GM12878 (cell line): ENCODE measurements at regions not wholly inside any gene's neighbourhood (a gene's known extent, or its start where the extent isn't known, plus 50 kb on each side); places are given as distances from the start of the nearest gene placed in this dataset.
A peak's percentile ranks its signal among the peaks of the same experiment; 100 is the strongest.

Source experiments
- ATAC-seq: fragments of 200-7000 bp; cut with Tn5 transposase; 3 replicates; pipeline ENCODE4 v1.9.1; 2020; ENCODE audit warnings: mild to moderate bottlenecking, moderate library complexity
- BruUV-seq: library from RNA; stranded (reverse); fragments of 400-500 nt; replicated peaks from 2 replicates; lab custom pipeline; 2021; lab: Mats Ljungman, UMichigan
- CTCF ChIA-PET: fragments of 300-600 bp; sonication (Branson Sonifier 250); formaldehyde crosslinking; extraction: SDS; loops from one replicate; lab custom pipeline; 2021; ENCODE audit warnings: inconsistent platforms; lab: Yijun Ruan, JAX
- POLR2A ChIA-PET: fragments of 350-600 bp; formaldehyde crosslinking; extraction: SDS; loops from one replicate; lab custom pipeline; 2021; ENCODE audit warnings: inconsistent platforms; lab: Charles Lee
- RAD21 ChIA-PET: fragments of 300-600 bp; sonication (Branson Sonifier 250); formaldehyde crosslinking; loops from one replicate; lab custom pipeline; 2023; ENCODE audit warnings: antibody characterized with exemption; ENCODE audit not compliant: unreplicated experiment; lab: Charles Lee
- SMC1A ChIA-PET: fragments of 300-600 bp; sonication (Branson Sonifier 250); formaldehyde crosslinking; loops from one replicate; lab custom pipeline; 2023; ENCODE audit not compliant: unreplicated experiment, uncharacterized antibody; lab: Charles Lee
- DNase-seq: peaks from one replicate; pipeline ENCODE4 v3.0.0-alpha.2; 2011; ENCODE audit warnings: low read depth, low spot score
- FAIRE-seq: peaks from 3 replicates; lab custom pipeline; 2011; peaks lifted over from hg19 to GRCh38; lab: Jason Lieb, UNC
- H2AFZ ChIP-seq: 2 replicates; pipeline ENCODE4 v1.6.0; 2011; ENCODE audit warnings: low read depth, low read length, control low read depth; ENCODE audit not compliant: control insufficient read depth
- H3K27ac ChIP-seq: 2 replicates; pipeline ENCODE4 v1.5.1; 2011; ENCODE audit warnings: control low read depth; ENCODE audit not compliant: control insufficient read depth, insufficient read depth
- H3K27me3 ChIP-seq, 2 experiments: replicated peaks in 1 of 2; 2 replicates each; pipeline versions ENCODE4 v1.6.0 to v1.6.1; 2011; ENCODE audit warnings: low read length in 1 of 2; ENCODE audit not compliant: control insufficient read depth in 2 of 2, insufficient read depth in 2 of 2
- H3K36me3 ChIP-seq, 2 experiments: 2 replicates each; pipeline ENCODE4 v1.5.1; 2011; ENCODE audit warnings: low read length in 1 of 2; ENCODE audit not compliant: control insufficient read depth in 2 of 2, insufficient read depth in 2 of 2
- H3K4me1 ChIP-seq: 2 replicates; pipeline ENCODE4 v1.6.1; 2011; ENCODE audit warnings: mild to moderate bottlenecking, low read length, moderate library complexity, mixed read lengths; ENCODE audit not compliant: control insufficient read depth, insufficient read depth
- H3K4me2 ChIP-seq: 2 replicates; pipeline ENCODE4 v1.6.0; 2011; ENCODE audit warnings: control low read depth; ENCODE audit not compliant: control insufficient read depth, insufficient read depth
- H3K4me3 ChIP-seq: fragments of 200-600 bp; sonication (generic); 2 replicates; pipeline ENCODE4 v1.5.1; 2016
- H3K79me2 ChIP-seq: 2 replicates; pipeline ENCODE4 v1.6.0; 2011; ENCODE audit warnings: low read length; ENCODE audit not compliant: control insufficient read depth, insufficient read depth
- H3K9ac ChIP-seq: 2 replicates; pipeline ENCODE4 v1.8.0; 2011; ENCODE audit warnings: low read length, control low read depth, mixed read lengths; ENCODE audit not compliant: control insufficient read depth, insufficient read depth
- H3K9me3 ChIP-seq: replicated peaks from 3 replicates; pipeline ENCODE4 v1.5.1; 2011; ENCODE audit warnings: mild to moderate bottlenecking, low read length; ENCODE audit not compliant: control insufficient read depth, insufficient read depth
- H4K20me1 ChIP-seq: 2 replicates; pipeline ENCODE4 v1.6.0; 2011; ENCODE audit not compliant: control insufficient read depth, insufficient read depth
- BACH1 ChIP-seq: fragments of 450-650 bp; IDR thresholded peaks from 2 replicates; pipeline ENCODE4 v1.6.1; 2017; ENCODE audit warnings: mild to moderate bottlenecking, borderline replicate concordance
- E2F4 ChIP-seq: IDR thresholded peaks from 2 replicates; pipeline ENCODE4 v1.6.1; 2012; ENCODE audit warnings: low read depth, low read length, improper control_type of control experiment
- ESRRA ChIP-seq: IDR thresholded peaks from 2 replicates; pipeline ENCODE4 v1.6.1; 2012; ENCODE audit warnings: mild to moderate bottlenecking, low read length, improper control_type of control experiment
- FOS ChIP-seq: IDR thresholded peaks from 3 replicates; pipeline ENCODE4 v1.6.1; 2011; ENCODE audit warnings: borderline replicate concordance; ENCODE audit not compliant: insufficient read length; ENCODE audit errors: extremely low read depth
- FOXM1 ChIP-seq: IDR thresholded peaks from 2 replicates; pipeline ENCODE4 v1.6.1; 2012; ENCODE audit warnings: low read depth, mild to moderate bottlenecking, inconsistent platforms, low read length, moderate library complexity
- GABPA ChIP-seq: IDR thresholded peaks from 2 replicates; pipeline ENCODE4 v1.6.1; 2014; ENCODE audit warnings: antibody characterized with exemption, low read depth, mild to moderate bottlenecking, inconsistent platforms
- HDAC6 ChIP-seq: fragments of 200-600 bp; sonication (generic); IDR thresholded peaks from one replicate; pipeline ENCODE4 v1.8.0; 2017; ENCODE audit warnings: antibody characterized with exemption; ENCODE audit not compliant: unreplicated experiment
- MEF2B ChIP-seq: fragments of 450-650 bp; IDR thresholded peaks from 2 replicates; pipeline ENCODE4 v1.6.1; 2018; ENCODE audit warnings: mild to moderate bottlenecking, moderate library complexity; ENCODE audit not compliant: partially characterized antibody, poor library complexity, severe bottlenecking
- MXI1 ChIP-seq: fragments of 150-350 bp; IDR thresholded peaks from 2 replicates; pipeline ENCODE4 v1.6.1; 2011; ENCODE audit warnings: low read depth, mild to moderate bottlenecking, inconsistent platforms, low read length, improper control_type of control experiment
- NRF1 ChIP-seq: conservative IDR thresholded peaks from 2 replicates; pipeline ENCODE4 v1.6.1; 2011; ENCODE audit warnings: mild to moderate bottlenecking, low read depth, low read length, improper control_type of control experiment
- RUNX3 ChIP-seq: IDR thresholded peaks from 2 replicates; pipeline ENCODE4 v1.6.1; 2012; ENCODE audit warnings: low read length, inconsistent platforms
- YBX1 ChIP-seq: fragments of 450-650 bp; IDR thresholded peaks from 2 replicates; pipeline ENCODE4 v1.6.1; 2016; ENCODE audit warnings: antibody characterized with exemption
- ZNF207 ChIP-seq: fragments of 450-650 bp; IDR thresholded peaks from 2 replicates; pipeline ENCODE4 v1.6.1; 2014; ENCODE audit warnings: antibody characterized with exemption, mild to moderate bottlenecking, borderline replicate concordance
- WGBS: methylation state at CpG from one replicate; pipeline ENCODE4 v1.1.6; 2016; ENCODE audit warnings: low lambda C conversion rate; ENCODE audit not compliant: insufficient replicate concordance, insufficient coverage; ENCODE audit errors: missing lambda C conversion rate; 5-methylcytosine and 5-hydroxymethylcytosine counted together
- in situ Hi-C: fragments of 300-500 bp; cut with MboI; formaldehyde crosslinking; loops from 9 replicates; pipeline ENCODE4 v1.14.3; 2018; ENCODE audit warnings: mixed read lengths
- intact Hi-C: fragments of 100-400 bp; cut with micrococcal nuclease; formaldehyde crosslinking; loops from one replicate; pipeline ENCODE4 v1.14.2; 2022; ENCODE audit not compliant: unreplicated experiment
- TF ChIP-seq, protein P1 (sequence below): fragments of 450-650 bp; IDR thresholded peaks from 2 replicates; pipeline ENCODE4 v1.6.1; 2018; ENCODE audit warnings: borderline replicate concordance, mild to moderate bottlenecking; ENCODE audit not compliant: partially characterized antibody
- TF ChIP-seq, protein P2 (sequence below): IDR thresholded peaks from 2 replicates; pipeline ENCODE4 v1.6.1; 2012; ENCODE audit warnings: mild to moderate bottlenecking, low read depth, low read length

DNA sequence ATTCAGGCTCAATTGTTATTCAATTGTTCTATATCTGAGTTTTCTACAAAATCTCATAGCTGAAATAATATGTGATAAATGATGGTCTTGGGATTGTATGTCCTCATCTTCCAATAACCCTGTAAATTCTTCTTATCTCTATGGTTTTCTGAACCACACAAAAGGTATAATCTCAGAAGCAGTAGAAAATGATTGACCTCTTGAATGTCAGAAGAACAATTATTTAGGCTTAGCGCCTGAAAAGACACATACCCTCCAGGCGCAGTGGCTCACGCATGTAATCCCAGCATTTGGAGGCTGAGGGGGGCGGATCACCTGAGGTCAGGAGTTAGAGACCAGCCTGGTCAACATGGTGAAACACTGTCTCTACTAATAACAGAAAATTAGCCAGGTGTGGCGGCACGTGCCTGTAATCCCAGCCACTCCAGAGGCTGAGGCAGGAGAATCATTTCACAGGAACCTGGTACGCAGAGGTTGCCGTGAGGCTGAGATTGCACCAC is 288.0 kb upstream of the TBC1D5 start (continued):
- TF ChIP-seq, protein P1, sequence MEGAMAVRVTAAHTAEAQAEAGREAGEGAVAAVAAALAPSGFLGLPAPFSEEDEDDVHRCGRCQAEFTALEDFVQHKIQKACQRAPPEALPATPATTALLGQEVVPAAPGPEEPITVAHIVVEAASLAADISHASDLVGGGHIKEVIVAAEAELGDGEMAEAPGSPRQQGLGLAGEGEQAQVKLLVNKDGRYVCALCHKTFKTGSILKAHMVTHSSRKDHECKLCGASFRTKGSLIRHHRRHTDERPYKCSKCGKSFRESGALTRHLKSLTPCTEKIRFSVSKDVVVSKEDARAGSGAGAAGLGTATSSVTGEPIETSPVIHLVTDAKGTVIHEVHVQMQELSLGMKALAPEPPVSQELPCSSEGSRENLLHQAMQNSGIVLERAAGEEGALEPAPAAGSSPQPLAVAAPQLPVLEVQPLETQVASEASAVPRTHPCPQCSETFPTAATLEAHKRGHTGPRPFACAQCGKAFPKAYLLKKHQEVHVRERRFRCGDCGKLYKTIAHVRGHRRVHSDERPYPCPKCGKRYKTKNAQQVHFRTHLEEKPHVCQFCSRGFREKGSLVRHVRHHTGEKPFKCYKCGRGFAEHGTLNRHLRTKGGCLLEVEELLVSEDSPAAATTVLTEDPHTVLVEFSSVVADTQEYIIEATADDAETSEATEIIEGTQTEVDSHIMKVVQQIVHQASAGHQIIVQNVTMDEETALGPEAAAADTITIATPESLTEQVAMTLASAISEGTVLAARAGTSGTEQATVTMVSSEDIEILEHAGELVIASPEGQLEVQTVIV, result no peak
- TF ChIP-seq E2F4, result no peak

DNA sequence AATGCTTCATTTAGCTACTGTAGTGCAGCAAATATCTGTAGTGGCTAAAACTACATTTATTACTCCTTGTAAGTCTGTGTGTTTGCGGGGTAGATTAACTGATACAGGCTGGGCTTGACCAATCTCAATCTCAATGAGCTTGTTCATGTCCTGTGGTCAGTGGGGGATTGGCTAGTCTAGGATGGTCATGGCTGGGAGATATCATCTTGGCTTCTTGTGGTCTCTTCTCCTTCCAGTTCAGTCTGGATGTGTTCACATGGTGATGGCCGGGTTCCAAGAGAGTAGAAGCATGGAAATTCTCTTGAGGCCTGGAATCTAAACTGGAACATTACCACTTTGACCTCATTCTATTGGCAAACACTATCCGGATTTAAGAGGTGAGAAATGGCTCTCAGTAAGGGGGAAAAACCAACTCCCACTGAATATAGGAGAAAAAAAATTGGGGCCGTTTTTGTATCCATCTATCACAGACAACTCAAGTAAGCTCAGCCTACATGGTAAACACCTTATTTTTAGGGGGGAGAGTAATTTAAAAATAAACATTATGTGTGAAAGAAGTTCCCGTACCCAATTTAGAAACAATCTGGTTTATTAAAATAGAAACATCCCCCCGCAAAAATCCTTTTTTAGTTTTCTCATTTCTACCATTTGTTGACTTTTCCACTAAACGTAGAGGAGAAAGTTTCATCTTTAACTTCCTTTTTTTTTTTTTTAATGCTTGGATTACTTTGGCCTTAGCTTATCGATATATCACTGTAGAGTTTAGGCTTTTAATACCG is 284.9 kb upstream of the TBC1D5 start:
- CTCF ChIA-PET, result interaction anchor here (1.6 kb wide), 1 partner anchor 15 kb away, joined by 4 read pairs; no protein-coding TSS in a partner anchor
- intact Hi-C loops (no loop called here), in situ Hi-C loops (no loop called here)
- DNase-seq (no peak), FAIRE-seq (no peak), ATAC-seq (no peak; the same call in 2 of the 3 replicates)
- H2AFZ ChIP-seq, result no peak overlapping the region
- RAD21 ChIA-PET, result no interaction called here
- no peaks in the 10 kb centered on the region for H4K20me1 ChIP-seq
- SMC1A ChIA-PET, result interaction anchor here (0.6 to 1.9 kb wide), 6 partner anchors 9 to 131 kb away, joined by 3 to 12 read pairs (median 4); no protein-coding TSS in a partner anchor
- no peaks in the 10 kb centered on the region for H3K36me3 ChIP-seq
- no peak overlapping the region for H3K4me2 ChIP-seq
- 30% methylated on average over 9 of the region's 9 CpGs for WGBS
- H3K9ac ChIP-seq, result no peak overlapping the region
- BruUV-seq, result no TSS peak
- H3K79me2 ChIP-seq, result no peaks in the 10 kb centered on the region
- H3K4me3 ChIP-seq, result no peak overlapping the region
- no peaks in the 10 kb centered on the region for H3K9me3 ChIP-seq
- H3K27ac ChIP-seq, result no peak overlapping the region
- H3K27me3 ChIP-seq, result no peaks in the 10 kb centered on the region
- POLR2A ChIA-PET, result interaction anchor here (0.7 kb wide), 1 partner anchor 86 kb away, joined by 3 read pairs; no protein-coding TSS in a partner anchor
- peaks cover 2% of the 10 kb centered on the region; the same call in 1 of the 2 replicates for H3K4me1 ChIP-seq
- no peak for TF ChIP-seq FOS
- TF ChIP-seq, protein P2, sequence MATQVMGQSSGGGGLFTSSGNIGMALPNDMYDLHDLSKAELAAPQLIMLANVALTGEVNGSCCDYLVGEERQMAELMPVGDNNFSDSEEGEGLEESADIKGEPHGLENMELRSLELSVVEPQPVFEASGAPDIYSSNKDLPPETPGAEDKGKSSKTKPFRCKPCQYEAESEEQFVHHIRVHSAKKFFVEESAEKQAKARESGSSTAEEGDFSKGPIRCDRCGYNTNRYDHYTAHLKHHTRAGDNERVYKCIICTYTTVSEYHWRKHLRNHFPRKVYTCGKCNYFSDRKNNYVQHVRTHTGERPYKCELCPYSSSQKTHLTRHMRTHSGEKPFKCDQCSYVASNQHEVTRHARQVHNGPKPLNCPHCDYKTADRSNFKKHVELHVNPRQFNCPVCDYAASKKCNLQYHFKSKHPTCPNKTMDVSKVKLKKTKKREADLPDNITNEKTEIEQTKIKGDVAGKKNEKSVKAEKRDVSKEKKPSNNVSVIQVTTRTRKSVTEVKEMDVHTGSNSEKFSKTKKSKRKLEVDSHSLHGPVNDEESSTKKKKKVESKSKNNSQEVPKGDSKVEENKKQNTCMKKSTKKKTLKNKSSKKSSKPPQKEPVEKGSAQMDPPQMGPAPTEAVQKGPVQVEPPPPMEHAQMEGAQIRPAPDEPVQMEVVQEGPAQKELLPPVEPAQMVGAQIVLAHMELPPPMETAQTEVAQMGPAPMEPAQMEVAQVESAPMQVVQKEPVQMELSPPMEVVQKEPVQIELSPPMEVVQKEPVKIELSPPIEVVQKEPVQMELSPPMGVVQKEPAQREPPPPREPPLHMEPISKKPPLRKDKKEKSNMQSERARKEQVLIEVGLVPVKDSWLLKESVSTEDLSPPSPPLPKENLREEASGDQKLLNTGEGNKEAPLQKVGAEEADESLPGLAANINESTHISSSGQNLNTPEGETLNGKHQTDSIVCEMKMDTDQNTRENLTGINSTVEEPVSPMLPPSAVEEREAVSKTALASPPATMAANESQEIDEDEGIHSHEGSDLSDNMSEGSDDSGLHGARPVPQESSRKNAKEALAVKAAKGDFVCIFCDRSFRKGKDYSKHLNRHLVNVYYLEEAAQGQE, result no peak
- TF ChIP-seq FOXM1, result no peak
- TF ChIP-seq ESRRA, result no peak
- no peak for TF ChIP-seq GABPA
- TF ChIP-seq ZNF207, result no peak
- peak; percentile 77 for TF ChIP-seq MEF2B
- no peak for TF ChIP-seq BACH1
- peak; percentile 4; the same call in 1 of the 2 replicates for TF ChIP-seq RUNX3
- no peak for TF ChIP-seq YBX1
- TF ChIP-seq HDAC6, result no peak
- TF ChIP-seq NRF1, result no peak
- TF ChIP-seq MXI1, result no peak
